ENCODE measurements at regions not wholly inside any gene's neighbourhood (a gene's known extent, or its start where the extent isn't known, plus 50 kb on each side); places are given as distances from the start of the nearest gene placed in this dataset.

GRCh38 chr7:46948716-46949115 is 633.2 kb downstream of the TNS3 start:
- no peaks in the 10 kb centered on the region for H3K9me3 ChIP-seq
- H3K4me3 ChIP-seq: no peak overlapping the region
- H3K27me3 ChIP-seq: no peaks in the 10 kb centered on the region
- H3K36me3 ChIP-seq: no peaks in the 10 kb centered on the region
- intact Hi-C loops (cut with DNase I): no loop called here
- H3K27ac ChIP-seq: no peak overlapping the region
- H3K4me1 ChIP-seq: no peaks in the 10 kb centered on the region
- DNase-seq (ENCODE audit: extremely low spot score in 2 of 2): no peak
- no peak for TF ChIP-seq POLR2AphosphoS5 (IDR thresholded peaks at IDR 0.05; ENCODE audit: insufficient read depth in 1 of 2, low read depth in 1 of 2)
- no peak for TF ChIP-seq CTCF (IDR thresholded peaks at IDR 0.05)
- TF ChIP-seq POLR2A (IDR thresholded peaks at IDR 0.05): no peak

- H3K4me3 ChIP-seq: no peak overlapping the region
- H3K27ac ChIP-seq: no peak overlapping the region
- H3K9me3 ChIP-seq: no peaks in the 10 kb centered on the region
- DNase-seq (ENCODE audit: extremely low spot score in 2 of 2): no peak
- no peak for TF ChIP-seq POLR2AphosphoS5 (IDR thresholded peaks at IDR 0.05; ENCODE audit: insufficient read depth in 1 of 2, low read depth in 1 of 2)
- no peak for TF ChIP-seq POLR2A (IDR thresholded peaks at IDR 0.05)
- no peak for TF ChIP-seq CTCF (IDR thresholded peaks at IDR 0.05)
- no peaks in the 10 kb centered on the region for H3K4me1 ChIP-seq
- no peaks in the 10 kb centered on the region for H3K27me3 ChIP-seq
- intact Hi-C loops (cut with DNase I): no loop called here
- no peaks in the 10 kb centered on the region for H3K36me3 ChIP-seq
Observed at GRCh38 chr7:46945328-46945727, 636.6 kb downstream of the TNS3 start.

- H3K27me3 ChIP-seq: no peaks in the 10 kb centered on the region
- no peaks in the 10 kb centered on the region for H3K9me3 ChIP-seq
- DNase-seq (ENCODE audit: extremely low spot score in 2 of 2): no peak
- TF ChIP-seq CTCF (IDR thresholded peaks at IDR 0.05) (no peak), POLR2AphosphoS5 (IDR thresholded peaks at IDR 0.05; ENCODE audit: insufficient read depth in 1 of 2, low read depth in 1 of 2) (no peak), POLR2A (IDR thresholded peaks at IDR 0.05) (no peak)
- intact Hi-C loops (cut with DNase I): no loop called here
- no peaks in the 10 kb centered on the region for H3K36me3 ChIP-seq
- H3K4me3 ChIP-seq: no peak overlapping the region
- H3K4me1 ChIP-seq: no peaks in the 10 kb centered on the region
- H3K27ac ChIP-seq: no peak overlapping the region
Observed at GRCh38 chr7:46943996-46944395, 637.9 kb downstream of the TNS3 start.

GRCh38 chr7:46942574-46942973 is 639.3 kb downstream of the TNS3 start:
- H3K4me1 ChIP-seq: no peaks in the 10 kb centered on the region
- H3K27me3 ChIP-seq: no peaks in the 10 kb centered on the region
- intact Hi-C loops (cut with DNase I): no loop called here
- H3K27ac ChIP-seq: no peak overlapping the region
- no peaks in the 10 kb centered on the region for H3K36me3 ChIP-seq
- no peaks in the 10 kb centered on the region for H3K9me3 ChIP-seq
- DNase-seq (ENCODE audit: extremely low spot score in 2 of 2): no peak
- no peak overlapping the region for H3K4me3 ChIP-seq
- TF ChIP-seq POLR2A (IDR thresholded peaks at IDR 0.05) (no peak), CTCF (IDR thresholded peaks at IDR 0.05) (no peak), POLR2AphosphoS5 (IDR thresholded peaks at IDR 0.05; ENCODE audit: insufficient read depth in 1 of 2, low read depth in 1 of 2) (no peak)

GRCh38 chr7:46940178-46940577 is 641.7 kb downstream of the TNS3 start:
- TF ChIP-seq POLR2A (IDR thresholded peaks at IDR 0.05) (no peak), CTCF (IDR thresholded peaks at IDR 0.05) (no peak), POLR2AphosphoS5 (IDR thresholded peaks at IDR 0.05; ENCODE audit: insufficient read depth in 1 of 2, low read depth in 1 of 2) (no peak)
- H3K4me1 ChIP-seq: no peaks in the 10 kb centered on the region
- no peaks in the 10 kb centered on the region for H3K36me3 ChIP-seq
- no peak for DNase-seq (ENCODE audit: extremely low spot score in 2 of 2)
- no peaks in the 10 kb centered on the region for H3K9me3 ChIP-seq
- no peak overlapping the region for H3K4me3 ChIP-seq
- H3K27me3 ChIP-seq: no peaks in the 10 kb centered on the region
- intact Hi-C loops (cut with DNase I): no loop called here
- no peak overlapping the region for H3K27ac ChIP-seq
